Bronchial epithelial cell (primary cell): ENCODE measurements at regions not wholly inside any gene's neighbourhood (a gene's known extent, or its start where the extent isn't known, plus 50 kb on each side); places are given as distances from the start of the nearest gene placed in this dataset.

Source experiments
- DNase-seq: peaks from one replicate; pipeline ENCODE4 v3.0.0-alpha.2; 2010; ENCODE audit warnings: low read depth
- FAIRE-seq: peaks from 2 replicates; lab custom pipeline; 2011; peaks lifted over from hg19 to GRCh38; lab: Jason Lieb, UNC
- H3K27me3 ChIP-seq: 2 replicates; pipeline ENCODE4 v1.5.1; 2011; ENCODE audit warnings: low read length; ENCODE audit not compliant: control insufficient read depth, insufficient read depth
- H3K36me3 ChIP-seq: 2 replicates; pipeline ENCODE4 v1.5.1; 2011; ENCODE audit warnings: low read length; ENCODE audit not compliant: control insufficient read depth, insufficient read depth
- H3K4me3 ChIP-seq: 2 replicates; pipeline ENCODE4 v1.5.1; 2011; ENCODE audit warnings: mild to moderate bottlenecking, low read depth, low read length, control low read depth
- TF ChIP-seq, protein P1 (sequence below): IDR thresholded peaks from 2 replicates; pipeline ENCODE4 v1.5.1; 2011; ENCODE audit warnings: mild to moderate bottlenecking, moderate library complexity, low read length, control low read depth, inconsistent platforms; ENCODE audit not compliant: insufficient read depth, severe bottlenecking

GRCh38 chr1:30268923-30269666, 454.3 kb downstream of the MATN1 start:
- Histone ChIP-seq H3K4me3 (no peak overlapping the region), H3K27me3 (no peaks in the 10 kb centered on the region), H3K36me3 (no peaks in the 10 kb centered on the region)
- DNase-seq (no peak), FAIRE-seq (peak; percentile 85)
- TF ChIP-seq, protein P1, sequence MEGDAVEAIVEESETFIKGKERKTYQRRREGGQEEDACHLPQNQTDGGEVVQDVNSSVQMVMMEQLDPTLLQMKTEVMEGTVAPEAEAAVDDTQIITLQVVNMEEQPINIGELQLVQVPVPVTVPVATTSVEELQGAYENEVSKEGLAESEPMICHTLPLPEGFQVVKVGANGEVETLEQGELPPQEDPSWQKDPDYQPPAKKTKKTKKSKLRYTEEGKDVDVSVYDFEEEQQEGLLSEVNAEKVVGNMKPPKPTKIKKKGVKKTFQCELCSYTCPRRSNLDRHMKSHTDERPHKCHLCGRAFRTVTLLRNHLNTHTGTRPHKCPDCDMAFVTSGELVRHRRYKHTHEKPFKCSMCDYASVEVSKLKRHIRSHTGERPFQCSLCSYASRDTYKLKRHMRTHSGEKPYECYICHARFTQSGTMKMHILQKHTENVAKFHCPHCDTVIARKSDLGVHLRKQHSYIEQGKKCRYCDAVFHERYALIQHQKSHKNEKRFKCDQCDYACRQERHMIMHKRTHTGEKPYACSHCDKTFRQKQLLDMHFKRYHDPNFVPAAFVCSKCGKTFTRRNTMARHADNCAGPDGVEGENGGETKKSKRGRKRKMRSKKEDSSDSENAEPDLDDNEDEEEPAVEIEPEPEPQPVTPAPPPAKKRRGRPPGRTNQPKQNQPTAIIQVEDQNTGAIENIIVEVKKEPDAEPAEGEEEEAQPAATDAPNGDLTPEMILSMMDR: no peak

DNA sequence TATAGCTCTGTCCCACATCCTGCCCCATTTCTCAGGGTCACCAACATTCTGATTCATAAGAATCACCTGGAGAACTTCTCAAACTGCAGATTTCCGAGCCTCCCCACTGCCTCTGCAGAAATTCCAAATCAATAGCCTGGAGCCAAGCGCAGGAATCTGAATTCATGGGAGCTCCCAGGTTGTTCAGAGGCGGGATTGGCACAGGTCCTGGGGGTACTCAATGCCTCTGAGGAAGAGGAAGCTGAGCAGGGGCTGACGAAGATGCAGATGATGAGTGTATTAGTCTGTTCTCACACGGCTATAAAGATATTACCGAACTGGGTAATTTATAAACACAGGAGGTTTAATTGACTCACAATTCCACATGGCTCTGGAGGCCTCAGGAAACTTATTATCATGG, 455.5 kb downstream of the MATN1 start:
- H3K4me3 ChIP-seq: no peak overlapping the region
- TF ChIP-seq, protein P1: no peak
- FAIRE-seq: no peak

GRCh38 chr1:30267046-30267445, 456.3 kb downstream of the MATN1 start:
- Histone ChIP-seq H3K27me3 (no peaks in the 10 kb centered on the region), H3K36me3 (no peaks in the 10 kb centered on the region), H3K4me3 (no peak overlapping the region)
- TF ChIP-seq, protein P1: no peak
- DNase-seq (no peak), FAIRE-seq (no peak)

More for the DNA sequence above, 455.5 kb downstream of the MATN1 start:
- no peak for DNase-seq
- H3K36me3 ChIP-seq: no peaks in the 10 kb centered on the region
- no peaks in the 10 kb centered on the region for H3K27me3 ChIP-seq

DNA sequence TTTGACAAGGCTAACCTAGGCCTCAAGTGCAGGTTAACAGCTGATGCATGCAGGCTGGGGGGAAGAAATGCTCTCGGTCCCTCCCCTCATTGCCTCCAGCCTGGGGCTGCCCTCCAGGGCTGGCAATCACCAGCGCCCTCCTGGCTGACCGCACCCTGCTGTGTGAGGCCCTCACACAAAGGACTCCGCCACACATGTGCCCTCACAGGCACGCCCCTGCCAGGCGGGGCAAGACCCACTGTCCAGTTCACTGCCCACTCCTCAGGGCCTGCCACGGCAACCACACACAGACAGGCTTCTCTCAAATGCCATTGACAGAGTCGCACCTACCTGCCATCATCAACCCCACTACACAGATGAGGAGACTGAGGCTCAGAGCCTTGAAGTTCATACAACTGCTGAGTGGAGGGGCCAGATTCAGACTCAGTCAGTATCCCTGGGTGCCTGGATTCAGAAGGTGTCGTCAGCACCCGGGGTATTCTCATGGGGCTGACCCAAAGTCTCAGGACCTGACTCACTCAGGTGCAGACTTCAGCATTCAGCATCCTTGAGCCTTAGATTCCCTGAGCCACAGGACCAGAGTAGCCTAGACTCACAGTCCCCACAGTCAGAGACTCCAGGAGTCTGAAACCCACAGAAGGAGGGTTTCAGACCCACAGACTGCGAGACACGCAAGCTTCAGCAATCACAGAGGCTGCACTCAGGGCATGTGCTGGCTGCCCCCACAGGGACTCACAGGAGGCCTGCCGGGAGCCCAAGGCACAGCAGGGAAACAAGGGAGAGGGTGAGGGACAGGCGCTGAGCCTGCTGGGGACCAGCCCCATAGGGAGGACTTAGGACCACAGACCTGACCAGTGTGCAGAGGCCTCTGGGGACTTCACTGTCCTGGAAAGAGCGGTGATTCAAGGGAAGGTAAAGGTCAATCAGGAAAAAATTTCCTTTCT, 458.0 kb downstream of the MATN1 start:
- Histone ChIP-seq H3K36me3 (no peaks in the 10 kb centered on the region), H3K27me3 (no peaks in the 10 kb centered on the region), H3K4me3 (no peak overlapping the region)
- TF ChIP-seq, protein P1: no peak
- FAIRE-seq: no peak
- no peak for DNase-seq

DNA sequence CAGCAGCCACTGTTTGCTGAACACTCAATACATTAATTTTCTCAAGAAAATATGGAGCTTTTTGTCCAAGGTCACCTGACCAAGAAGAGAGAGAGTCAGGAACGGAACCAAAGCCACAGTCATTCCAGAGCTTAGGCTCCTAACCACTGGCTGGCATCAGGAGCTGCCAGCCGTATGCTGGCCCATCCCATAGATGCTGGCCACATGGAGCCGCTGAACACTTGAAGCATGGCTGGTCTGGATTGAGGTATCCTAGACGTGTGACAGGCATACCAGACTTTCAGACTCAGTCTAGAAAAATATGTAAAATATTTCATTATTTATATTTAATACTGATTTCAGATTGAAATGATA, 458.7 kb downstream of the MATN1 start:
- H3K36me3 ChIP-seq: no peaks in the 10 kb centered on the region
- FAIRE-seq (no peak), DNase-seq (no peak)
- TF ChIP-seq, protein P1: no peak
- H3K4me3 ChIP-seq: no peak overlapping the region
- H3K27me3 ChIP-seq: no peaks in the 10 kb centered on the region
